HG03139 (cell line): ENCODE measurements at regions not wholly inside any gene's neighbourhood (a gene's known extent, or its start where the extent isn't known, plus 50 kb on each side); places are given as distances from the start of the nearest gene placed in this dataset.

ENCODE experiments used
- ATAC-seq: cut with Tn5 transposase; IDR thresholded peaks from one replicate; pipeline ENCODE4 v1.9.1; 2021; ENCODE audit not compliant: unreplicated experiment

- ATAC-seq, result no peak
Measured at GRCh38 chr4:178244785-178245184, 802.5 kb upstream of the AGA start.

GRCh38 chr4:178255172-178255571 is 812.9 kb upstream of the AGA start:
- no peak for ATAC-seq

GRCh38 chr4:178258603-178259002 is 816.4 kb upstream of the AGA start:
- ATAC-seq, result no peak

- no peak for ATAC-seq
Measured at GRCh38 chr4:178259566-178259965, 817.3 kb upstream of the AGA start.

- no peak for ATAC-seq
Measured at GRCh38 chr4:178264001-178264400, 821.8 kb upstream of the AGA start.

- no peak for ATAC-seq
Measured at GRCh38 chr4:178271386-178271785, 829.1 kb upstream of the AGA start.

- no peak for ATAC-seq
Measured at GRCh38 chr4:178273168-178273567, 830.9 kb upstream of the AGA start.

GRCh38 chr4:178275671-178276360 is 833.6 kb upstream of the AGA start:
- ATAC-seq, result no peak

- no peak for ATAC-seq
Measured at GRCh38 chr4:178280362-178280761, 838.1 kb upstream of the AGA start.

GRCh38 chr4:178288462-178288861 is 846.2 kb upstream of the AGA start:
- no peak for ATAC-seq

GRCh38 chr4:178293601-178294000 is 851.4 kb upstream of the AGA start:
- no peak for ATAC-seq

GRCh38 chr4:178296669-178297068 is 854.4 kb upstream of the AGA start:
- no peak for ATAC-seq

GRCh38 chr4:178306565-178306964 is 864.3 kb upstream of the AGA start:
- no peak for ATAC-seq

GRCh38 chr4:178309890-178310289 is 867.7 kb upstream of the AGA start:
- ATAC-seq, result no peak

GRCh38 chr4:178311997-178312396 is 869.8 kb upstream of the AGA start:
- ATAC-seq, result no peak

GRCh38 chr4:178314287-178314686 is 872.0 kb upstream of the AGA start:
- ATAC-seq, result no peak

- ATAC-seq, result no peak
Measured at GRCh38 chr4:178316211-178316610, 874.0 kb upstream of the AGA start.

GRCh38 chr4:178320003-178320402 is 877.8 kb upstream of the AGA start:
- ATAC-seq, result no peak

GRCh38 chr4:178322524-178323183 is 880.4 kb upstream of the AGA start:
- ATAC-seq, result no peak

GRCh38 chr4:178329226-178329872 is 887.1 kb upstream of the AGA start:
- no peak for ATAC-seq

GRCh38 chr4:178333355-178333754 is 891.1 kb upstream of the AGA start:
- no peak for ATAC-seq

- no peak for ATAC-seq
Measured at GRCh38 chr4:178339769-178340168, 897.5 kb upstream of the AGA start.
